Right atrium auricular region (tissue), 2 donors: ENCODE measurements at regions not wholly inside any gene's neighbourhood (a gene's known extent, or its start where the extent isn't known, plus 50 kb on each side); places are given as distances from the start of the nearest gene placed in this dataset.

Experiments
- DNase-seq: peaks from one replicate; pipeline ENCODE4 v3.0.0-alpha.2; 2019; ENCODE audit warnings: low spot score
- H3K27ac ChIP-seq, 2 donors: fragments of 200-600 bp; sonication (generic); 1 replicate in 1 of 2; 2 replicates in 1 of 2; pipeline ENCODE4 v1.5.1; 2016 to 2019
- H3K27me3 ChIP-seq, 2 donors: fragments of 200-600 bp; sonication (generic); one replicate each; pipeline versions ENCODE4 v1.5.1 to v1.6.0; 2017 to 2019
- H3K36me3 ChIP-seq: fragments of 200-600 bp; sonication (generic); one replicate; pipeline ENCODE4 v1.5.1; 2016
- H3K4me1 ChIP-seq, 2 donors: fragments of 200-600 bp; sonication (generic); one replicate each; pipeline versions ENCODE4 v1.5.1 to v1.6.0; 2017 to 2019
- H3K4me3 ChIP-seq, 2 donors: fragments of 200-600 bp; sonication (generic); 1 replicate in 1 of 2; 2 replicates in 1 of 2; pipeline ENCODE4 v1.5.1; 2017 to 2019; ENCODE audit warnings: mild to moderate bottlenecking in 1 of 2, moderate library complexity in 1 of 2
- H3K9me3 ChIP-seq, 2 donors: fragments of 200-600 bp; sonication (generic); one replicate each; pipeline ENCODE4 v1.5.1; 2019
- TF ChIP-seq, protein P1 (sequence below), 2 donors: fragments of 200-600 bp; sonication (generic); IDR thresholded peaks; one replicate each; pipeline ENCODE4 v1.5.1; 2019; ENCODE audit warnings: antibody characterized with exemption in 2 of 2

DNA sequence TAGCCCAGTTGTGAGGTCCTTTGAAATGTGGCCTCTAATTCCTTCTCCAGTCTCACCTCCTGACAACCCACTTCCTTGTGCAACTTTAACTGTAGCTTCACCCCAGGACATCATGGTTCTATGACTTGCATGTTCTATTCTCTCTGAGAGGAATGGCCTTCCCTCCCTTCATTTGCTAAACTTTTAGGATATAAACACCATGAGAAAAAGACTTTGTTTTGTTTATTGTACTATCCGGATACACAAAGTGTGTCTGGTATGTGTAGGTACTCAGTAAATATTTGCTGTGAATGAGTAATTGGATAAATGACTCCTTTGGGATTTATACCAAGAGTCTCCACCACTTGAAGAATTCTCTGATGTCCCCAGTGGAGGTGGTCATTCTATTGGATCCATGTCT, 547.6 kb downstream of the INSC start:
- no peak for DNase-seq
- H3K9me3 ChIP-seq, result no peaks in the 10 kb centered on the region
- TF ChIP-seq, protein P1, sequence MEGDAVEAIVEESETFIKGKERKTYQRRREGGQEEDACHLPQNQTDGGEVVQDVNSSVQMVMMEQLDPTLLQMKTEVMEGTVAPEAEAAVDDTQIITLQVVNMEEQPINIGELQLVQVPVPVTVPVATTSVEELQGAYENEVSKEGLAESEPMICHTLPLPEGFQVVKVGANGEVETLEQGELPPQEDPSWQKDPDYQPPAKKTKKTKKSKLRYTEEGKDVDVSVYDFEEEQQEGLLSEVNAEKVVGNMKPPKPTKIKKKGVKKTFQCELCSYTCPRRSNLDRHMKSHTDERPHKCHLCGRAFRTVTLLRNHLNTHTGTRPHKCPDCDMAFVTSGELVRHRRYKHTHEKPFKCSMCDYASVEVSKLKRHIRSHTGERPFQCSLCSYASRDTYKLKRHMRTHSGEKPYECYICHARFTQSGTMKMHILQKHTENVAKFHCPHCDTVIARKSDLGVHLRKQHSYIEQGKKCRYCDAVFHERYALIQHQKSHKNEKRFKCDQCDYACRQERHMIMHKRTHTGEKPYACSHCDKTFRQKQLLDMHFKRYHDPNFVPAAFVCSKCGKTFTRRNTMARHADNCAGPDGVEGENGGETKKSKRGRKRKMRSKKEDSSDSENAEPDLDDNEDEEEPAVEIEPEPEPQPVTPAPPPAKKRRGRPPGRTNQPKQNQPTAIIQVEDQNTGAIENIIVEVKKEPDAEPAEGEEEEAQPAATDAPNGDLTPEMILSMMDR (IDR thresholded peaks at IDR 0.05), result no peak
- no peak overlapping the region for H3K4me3 ChIP-seq
- H3K4me1 ChIP-seq, result peaks cover 0 to 5% of the 10 kb centered on the region in 2 donors
- H3K27ac ChIP-seq, result no peak overlapping the region
- H3K36me3 ChIP-seq, result no peaks in the 10 kb centered on the region
- no peaks in the 10 kb centered on the region for H3K27me3 ChIP-seq

DNA sequence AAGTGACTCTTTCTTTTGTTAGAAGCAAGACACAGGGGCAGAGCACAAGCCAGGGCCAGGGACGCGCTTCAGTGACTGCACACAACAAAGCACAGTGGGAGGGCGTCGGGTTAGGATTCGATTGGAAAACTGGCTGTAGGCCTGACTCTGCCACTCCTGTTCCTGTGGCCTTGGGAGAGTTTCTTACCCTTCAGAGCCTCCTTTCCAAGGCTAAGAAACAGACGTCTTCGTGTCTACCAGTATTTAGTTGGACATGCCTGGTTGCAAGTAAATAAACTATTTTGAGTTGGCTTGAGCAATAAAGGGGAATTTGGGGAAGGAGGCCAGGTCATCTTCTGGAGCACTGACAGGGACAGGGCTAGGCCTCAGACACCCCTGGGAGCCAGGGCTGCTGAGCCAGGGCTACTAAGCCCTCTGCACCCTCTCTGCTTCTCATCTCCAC, 549.1 kb downstream of the INSC start:
- no peaks in the 10 kb centered on the region for H3K36me3 ChIP-seq
- no peaks in the 10 kb centered on the region for H3K27me3 ChIP-seq
- TF ChIP-seq, protein P1 (IDR thresholded peaks at IDR 0.05), result no peak
- no peak for DNase-seq
- H3K4me3 ChIP-seq, result no peak overlapping the region
- no peaks in the 10 kb centered on the region for H3K9me3 ChIP-seq
- H3K4me1 ChIP-seq, result peaks cover 0 to 5% of the 10 kb centered on the region in 2 donors
- no peak overlapping the region for H3K27ac ChIP-seq

DNA sequence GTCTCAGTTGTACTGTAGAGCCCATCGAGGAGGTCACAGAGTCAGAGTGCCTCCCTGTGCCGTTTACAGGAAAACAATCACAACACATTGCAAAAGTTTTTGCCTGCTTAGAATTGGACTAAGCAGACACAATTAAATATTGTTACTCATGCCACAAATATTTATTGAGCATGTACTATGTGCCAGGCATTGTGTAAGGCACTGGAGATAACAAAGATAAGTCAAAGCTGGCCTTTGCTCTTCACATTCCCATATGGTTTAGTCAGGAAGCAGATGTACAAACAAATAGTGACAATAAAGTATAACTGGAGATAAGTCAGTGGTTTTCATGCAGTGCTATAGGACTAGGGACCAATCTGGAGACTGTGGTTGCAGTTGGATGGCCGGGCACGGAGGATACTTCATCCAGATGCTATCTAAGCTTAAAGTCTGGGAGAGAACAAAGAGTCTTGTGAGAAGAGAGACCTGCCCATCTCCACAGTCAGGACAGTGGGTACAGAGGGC, 550.7 kb downstream of the INSC start:
- Histone ChIP-seq H3K9me3 (no peaks in the 10 kb centered on the region), H3K4me1 (peaks cover 0 to 5% of the 10 kb centered on the region in 2 donors), H3K27ac (no peak overlapping the region), H3K4me3 (no peak overlapping the region), H3K27me3 (no peaks in the 10 kb centered on the region), H3K36me3 (no peaks in the 10 kb centered on the region)
- no peak for DNase-seq
- TF ChIP-seq, protein P1 (IDR thresholded peaks at IDR 0.05), result no peak

DNA sequence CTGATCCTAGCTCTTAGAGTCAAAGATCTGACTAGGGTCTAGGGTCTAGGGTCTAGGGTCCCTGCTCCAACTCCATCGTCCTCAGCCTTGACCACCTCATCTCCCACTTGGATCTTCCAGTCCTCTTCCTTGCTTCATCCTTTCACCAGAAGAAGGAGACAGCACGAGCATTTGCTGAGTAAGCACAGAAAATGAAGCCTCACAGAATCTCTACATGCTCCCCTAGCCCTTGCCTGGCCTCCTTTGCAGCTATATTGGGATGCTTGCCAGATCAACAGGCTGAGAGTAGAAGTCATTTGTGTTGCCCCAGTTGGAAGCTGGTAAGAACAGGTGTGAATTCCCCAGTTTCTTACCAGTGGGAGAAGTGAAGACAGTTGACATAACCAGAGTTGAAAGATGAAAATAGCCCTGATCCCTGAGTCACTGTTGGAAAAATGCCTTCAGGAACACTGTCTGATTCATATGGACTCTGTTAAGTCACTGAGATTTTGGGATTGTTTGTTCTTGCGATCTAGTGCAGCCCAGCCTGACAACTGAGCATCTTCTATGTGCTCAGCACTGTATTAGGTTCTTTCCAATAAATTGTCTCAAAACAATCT, 552.5 kb downstream of the INSC start:
- DNase-seq, result no peak
- H3K27ac ChIP-seq, result no peak overlapping the region
- H3K4me1 ChIP-seq, result peaks cover 0 to 5% of the 10 kb centered on the region in 2 donors
- no peaks in the 10 kb centered on the region for H3K27me3 ChIP-seq
- no peaks in the 10 kb centered on the region for H3K9me3 ChIP-seq
- H3K36me3 ChIP-seq, result no peaks in the 10 kb centered on the region
- TF ChIP-seq, protein P1 (IDR thresholded peaks at IDR 0.05), result no peak
- no peak overlapping the region for H3K4me3 ChIP-seq

DNA sequence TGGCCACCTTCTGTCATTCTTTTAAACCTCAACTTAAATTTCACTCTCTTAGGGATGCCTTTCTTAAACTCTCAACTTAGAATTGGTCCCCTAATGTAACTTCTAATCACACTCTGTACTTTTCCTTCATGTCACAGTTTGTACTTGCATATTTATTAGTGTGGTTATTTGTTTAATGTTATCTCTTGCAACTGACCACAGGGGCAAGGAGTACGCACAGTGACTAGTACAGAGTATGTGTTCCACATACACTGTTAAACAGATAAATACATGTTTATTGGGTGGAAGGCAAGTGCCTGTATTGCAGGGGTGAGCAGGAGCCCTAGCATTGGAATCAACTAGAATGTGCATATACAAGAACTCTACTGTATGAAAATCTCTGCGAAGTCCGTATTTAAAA, 554.0 kb downstream of the INSC start:
- Histone ChIP-seq H3K9me3 (no peaks in the 10 kb centered on the region), H3K4me1 (peaks cover 0 to 15% of the 10 kb centered on the region in 2 donors), H3K27ac (no peak overlapping the region), H3K4me3 (no peak overlapping the region), H3K27me3 (no peaks in the 10 kb centered on the region), H3K36me3 (no peaks in the 10 kb centered on the region)
- TF ChIP-seq, protein P1 (IDR thresholded peaks at IDR 0.05), result no peak
- no peak for DNase-seq
